PFSK-1 (cell line): ENCODE measurements at regions not wholly inside any gene's neighbourhood (a gene's known extent, or its start where the extent isn't known, plus 50 kb on each side); places are given as distances from the start of the nearest gene placed in this dataset.

Experiments used
- FOXP2 ChIP-seq: optimal IDR thresholded peaks from 2 replicates; pipeline ENCODE3; 2011; ENCODE audit warnings: borderline replicate concordance, control low read depth, inconsistent platforms; ENCODE audit not compliant: insufficient read depth; ENCODE audit errors: extremely low read length, extremely low read depth
- POLR2AphosphoS5 ChIP-seq: IDR thresholded peaks from 2 replicates; pipeline ENCODE4 v1.6.1; 2012; ENCODE audit warnings: low read depth, mild to moderate bottlenecking, control low read depth, low read length, moderate library complexity
- REST ChIP-seq, 2 experiments: IDR thresholded peaks; 2 replicates each; pipeline versions ENCODE4 v1.6.1 to v1.8.0; 2011 to 2012; ENCODE audit warnings: low read depth in 2 of 2, low read length in 2 of 2, control low read depth in 1 of 2, inconsistent platforms in 1 of 2, mild to moderate bottlenecking in 1 of 2, moderate library complexity in 1 of 2; ENCODE audit not compliant: insufficient read depth in 1 of 2
- SIN3A ChIP-seq: IDR thresholded peaks from 2 replicates; pipeline ENCODE4 v1.6.1; 2012; ENCODE audit warnings: mild to moderate bottlenecking, low read length, moderate library complexity, borderline replicate concordance; ENCODE audit not compliant: insufficient read depth
- TAF1 ChIP-seq: IDR thresholded peaks from 2 replicates; pipeline ENCODE4 v1.6.1; 2012; ENCODE audit warnings: low read length, control low read depth, borderline replicate concordance; ENCODE audit not compliant: insufficient read depth

- TF ChIP-seq REST (IDR thresholded peaks at IDR 0.05; ENCODE audit: insufficient read depth in 1 of 2, low read depth in 2 of 2, low read length in 2 of 2) (no peak), FOXP2 (no peak), POLR2AphosphoS5 (no peak), SIN3A (no peak), TAF1 (no peak)
Measured at GRCh38 chr12:43159506-43159905, 392.5 kb downstream of the ADAMTS20 start.

- TF ChIP-seq REST (IDR thresholded peaks at IDR 0.05; ENCODE audit: insufficient read depth in 1 of 2, low read depth in 2 of 2, low read length in 2 of 2) (no peak), SIN3A (no peak), TAF1 (no peak), FOXP2 (no peak), POLR2AphosphoS5 (no peak)
Measured at GRCh38 chr12:43158126-43158525, 393.9 kb downstream of the ADAMTS20 start.

- TF ChIP-seq SIN3A = no peak
- no peak for TF ChIP-seq REST (IDR thresholded peaks at IDR 0.05; ENCODE audit: insufficient read depth in 1 of 2, low read depth in 2 of 2, low read length in 2 of 2)
- TF ChIP-seq POLR2AphosphoS5 = no peak
- no peak for TF ChIP-seq FOXP2
- no peak for TF ChIP-seq TAF1
Measured at GRCh38 chr12:43155376-43155775, 396.6 kb downstream of the ADAMTS20 start.

GRCh38 chr12:43154498-43155045 is 397.4 kb downstream of the ADAMTS20 start:
- TF ChIP-seq SIN3A = no peak
- no peak for TF ChIP-seq TAF1
- no peak for TF ChIP-seq FOXP2
- no peak for TF ChIP-seq POLR2AphosphoS5
- no peak for TF ChIP-seq REST (IDR thresholded peaks at IDR 0.05; ENCODE audit: insufficient read depth in 1 of 2, low read depth in 2 of 2, low read length in 2 of 2)

- TF ChIP-seq REST (IDR thresholded peaks at IDR 0.05; ENCODE audit: insufficient read depth in 1 of 2, low read depth in 2 of 2, low read length in 2 of 2) (no peak), FOXP2 (no peak), POLR2AphosphoS5 (no peak), SIN3A (no peak), TAF1 (no peak)
Measured at GRCh38 chr12:43151441-43151981, 400.5 kb downstream of the ADAMTS20 start.
